KMS-11 (cell line): ENCODE measurements at regions not wholly inside any gene's neighbourhood (a gene's known extent, or its start where the extent isn't known, plus 50 kb on each side); places are given as distances from the start of the nearest gene placed in this dataset.

Source experiments
- H2AFZ ChIP-seq: fragments of 200-600 bp; sonication (generic); 2 replicates; pipeline ENCODE4 v1.6.1; 2016; ENCODE audit warnings: antibody characterized with exemption, mixed run types, low read depth
- H3K27ac ChIP-seq: fragments of 200-600 bp; sonication (generic); 2 replicates; pipeline ENCODE4 v1.6.1; 2016; ENCODE audit warnings: mild to moderate bottlenecking, mixed run types
- H3K27me3 ChIP-seq: fragments of 200-600 bp; sonication (generic); 2 replicates; pipeline ENCODE4 v1.6.1; 2017; ENCODE audit warnings: mild to moderate bottlenecking, low read depth, mixed run types, moderate library complexity; ENCODE audit not compliant: insufficient read depth
- H3K36me3 ChIP-seq: fragments of 200-600 bp; sonication (generic); 2 replicates; pipeline ENCODE4 v1.6.1; 2017; ENCODE audit warnings: mild to moderate bottlenecking, mixed run types; ENCODE audit not compliant: insufficient read depth
- H3K4me1 ChIP-seq: fragments of 200-600 bp; sonication (generic); 2 replicates; pipeline ENCODE4 v1.6.1; 2016; ENCODE audit warnings: mild to moderate bottlenecking, low read depth, mixed run types; ENCODE audit not compliant: poor library complexity, severe bottlenecking
- H3K4me2 ChIP-seq: fragments of 200-600 bp; sonication (generic); 2 replicates; pipeline ENCODE4 v1.7.0; 2016; ENCODE audit warnings: mild to moderate bottlenecking, mixed run types
- H3K4me3 ChIP-seq: fragments of 200-600 bp; sonication (generic); IDR thresholded peaks from 2 replicates; pipeline ENCODE4 v1.6.1; 2017; ENCODE audit warnings: low read depth, low read length, mixed read lengths; ENCODE audit not compliant: insufficient read depth
- H3K79me2 ChIP-seq: fragments of 200-600 bp; sonication (generic); 2 replicates; pipeline ENCODE4 v1.6.1; 2016; ENCODE audit warnings: low read depth, mixed run types; ENCODE audit not compliant: insufficient read depth
- H3K9ac ChIP-seq: fragments of 200-600 bp; sonication (generic); 2 replicates; pipeline ENCODE4 v1.6.1; 2016; ENCODE audit warnings: mild to moderate bottlenecking, mixed run types
- H4K20me1 ChIP-seq: fragments of 200-600 bp; sonication (generic); 2 replicates; pipeline ENCODE4 v1.6.1; 2016; ENCODE audit warnings: mild to moderate bottlenecking, mixed run types; ENCODE audit not compliant: insufficient read depth
- TF ChIP-seq, protein P1 (sequence below): fragments of 200-600 bp; sonication (generic); conservative IDR thresholded peaks from 2 replicates; pipeline ENCODE4 v1.6.1; 2017; ENCODE audit warnings: low read depth, mild to moderate bottlenecking, antibody characterized with exemption, low read length, moderate library complexity, mixed read lengths

DNA sequence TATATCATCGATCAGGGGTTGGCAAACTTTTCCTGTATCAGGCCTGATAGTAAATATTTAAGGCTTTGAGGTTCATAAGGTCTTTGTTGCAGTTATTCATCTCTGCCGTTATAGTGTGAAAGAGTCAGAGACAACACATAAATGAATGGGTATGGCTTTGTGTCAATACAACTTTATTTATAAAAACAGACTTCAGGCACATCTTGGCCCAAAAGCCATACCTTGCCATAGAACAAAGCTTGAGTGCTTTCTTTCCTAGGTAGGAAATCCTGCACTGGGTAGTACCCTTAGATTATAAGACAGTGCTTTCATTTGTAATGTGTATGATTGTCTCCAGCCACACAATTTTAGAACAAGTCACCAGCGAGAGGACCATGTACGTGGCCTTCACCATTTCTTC is 58.9 kb upstream of the MAGI1 start:
- no peak overlapping the region for H3K4me3 ChIP-seq
- H2AFZ ChIP-seq: no peak overlapping the region
- H3K27me3 ChIP-seq: no peaks in the 10 kb centered on the region
- no peak overlapping the region for H3K27ac ChIP-seq
- no peaks in the 10 kb centered on the region for H3K79me2 ChIP-seq
- H3K9ac ChIP-seq: no peak overlapping the region
- no peaks in the 10 kb centered on the region for H3K36me3 ChIP-seq
- H4K20me1 ChIP-seq: no peaks in the 10 kb centered on the region
- TF ChIP-seq, protein P1, sequence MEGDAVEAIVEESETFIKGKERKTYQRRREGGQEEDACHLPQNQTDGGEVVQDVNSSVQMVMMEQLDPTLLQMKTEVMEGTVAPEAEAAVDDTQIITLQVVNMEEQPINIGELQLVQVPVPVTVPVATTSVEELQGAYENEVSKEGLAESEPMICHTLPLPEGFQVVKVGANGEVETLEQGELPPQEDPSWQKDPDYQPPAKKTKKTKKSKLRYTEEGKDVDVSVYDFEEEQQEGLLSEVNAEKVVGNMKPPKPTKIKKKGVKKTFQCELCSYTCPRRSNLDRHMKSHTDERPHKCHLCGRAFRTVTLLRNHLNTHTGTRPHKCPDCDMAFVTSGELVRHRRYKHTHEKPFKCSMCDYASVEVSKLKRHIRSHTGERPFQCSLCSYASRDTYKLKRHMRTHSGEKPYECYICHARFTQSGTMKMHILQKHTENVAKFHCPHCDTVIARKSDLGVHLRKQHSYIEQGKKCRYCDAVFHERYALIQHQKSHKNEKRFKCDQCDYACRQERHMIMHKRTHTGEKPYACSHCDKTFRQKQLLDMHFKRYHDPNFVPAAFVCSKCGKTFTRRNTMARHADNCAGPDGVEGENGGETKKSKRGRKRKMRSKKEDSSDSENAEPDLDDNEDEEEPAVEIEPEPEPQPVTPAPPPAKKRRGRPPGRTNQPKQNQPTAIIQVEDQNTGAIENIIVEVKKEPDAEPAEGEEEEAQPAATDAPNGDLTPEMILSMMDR: no peak
- no peak overlapping the region for H3K4me2 ChIP-seq
- no peaks in the 10 kb centered on the region for H3K4me1 ChIP-seq

DNA sequence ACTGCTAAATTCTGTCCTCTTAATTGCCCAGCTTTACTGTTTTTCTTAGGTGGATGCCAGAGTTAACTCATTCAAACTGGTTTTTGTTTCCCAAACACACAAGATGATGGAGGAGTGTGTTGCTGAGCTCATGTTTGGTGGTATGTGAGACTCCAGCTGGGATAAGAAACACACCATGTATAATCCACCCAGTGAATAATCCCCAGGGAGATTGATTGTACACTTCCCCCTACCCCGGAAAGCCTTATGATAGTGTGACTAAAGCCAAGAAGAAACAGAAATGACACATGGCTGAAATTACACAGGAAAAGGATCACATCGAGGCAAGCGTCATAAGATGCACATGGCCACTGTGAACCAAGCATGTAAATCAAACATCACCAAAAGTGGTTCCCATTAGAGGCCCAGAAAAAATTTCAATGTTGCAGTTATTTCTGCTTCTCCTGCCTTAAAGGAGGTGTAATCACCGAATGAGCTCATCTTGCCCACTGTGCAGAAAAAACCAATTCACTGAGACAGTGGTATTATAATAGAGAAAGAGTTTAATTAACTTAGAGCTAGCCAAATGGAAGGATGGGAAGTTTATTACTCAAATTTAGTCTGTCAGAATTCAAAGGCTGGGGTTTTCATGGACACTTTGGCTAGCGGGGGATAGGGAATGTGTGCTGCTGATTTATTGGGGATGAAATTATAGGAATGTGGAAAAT is 56.7 kb upstream of the MAGI1 start:
- Histone ChIP-seq H3K4me1 (no peaks in the 10 kb centered on the region), H3K36me3 (no peaks in the 10 kb centered on the region), H3K27me3 (no peaks in the 10 kb centered on the region), H3K79me2 (no peaks in the 10 kb centered on the region), H4K20me1 (no peaks in the 10 kb centered on the region), H2AFZ (no peak overlapping the region), H3K9ac (no peak overlapping the region), H3K4me2 (no peak overlapping the region), H3K27ac (no peak overlapping the region), H3K4me3 (no peak overlapping the region)
- TF ChIP-seq, protein P1: no peak

DNA sequence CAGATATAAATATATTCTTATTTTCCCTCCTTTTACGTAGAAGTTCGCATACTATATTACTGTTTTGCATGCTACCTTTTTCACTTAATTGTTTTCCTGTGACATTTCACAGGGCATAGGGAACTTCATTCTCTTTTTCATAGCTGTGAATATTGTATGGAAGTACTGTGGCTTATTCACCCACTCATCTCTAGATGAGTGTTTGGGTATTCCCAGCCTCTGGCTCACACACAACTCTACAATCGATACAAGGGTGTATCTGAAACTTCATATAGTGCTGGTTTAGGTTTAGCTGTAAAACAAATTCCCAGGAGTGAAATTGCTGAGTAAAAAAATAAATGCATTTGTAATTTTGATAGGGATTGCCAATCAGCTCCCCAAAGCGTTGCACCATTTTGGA is 55.3 kb upstream of the MAGI1 start:
- Histone ChIP-seq H4K20me1 (no peaks in the 10 kb centered on the region), H3K36me3 (no peaks in the 10 kb centered on the region), H3K4me1 (no peaks in the 10 kb centered on the region), H3K79me2 (no peaks in the 10 kb centered on the region), H3K9ac (no peak overlapping the region), H3K27me3 (no peaks in the 10 kb centered on the region), H3K4me2 (no peak overlapping the region), H3K27ac (no peak overlapping the region), H3K4me3 (no peak overlapping the region), H2AFZ (no peak overlapping the region)
- TF ChIP-seq, protein P1: no peak

DNA sequence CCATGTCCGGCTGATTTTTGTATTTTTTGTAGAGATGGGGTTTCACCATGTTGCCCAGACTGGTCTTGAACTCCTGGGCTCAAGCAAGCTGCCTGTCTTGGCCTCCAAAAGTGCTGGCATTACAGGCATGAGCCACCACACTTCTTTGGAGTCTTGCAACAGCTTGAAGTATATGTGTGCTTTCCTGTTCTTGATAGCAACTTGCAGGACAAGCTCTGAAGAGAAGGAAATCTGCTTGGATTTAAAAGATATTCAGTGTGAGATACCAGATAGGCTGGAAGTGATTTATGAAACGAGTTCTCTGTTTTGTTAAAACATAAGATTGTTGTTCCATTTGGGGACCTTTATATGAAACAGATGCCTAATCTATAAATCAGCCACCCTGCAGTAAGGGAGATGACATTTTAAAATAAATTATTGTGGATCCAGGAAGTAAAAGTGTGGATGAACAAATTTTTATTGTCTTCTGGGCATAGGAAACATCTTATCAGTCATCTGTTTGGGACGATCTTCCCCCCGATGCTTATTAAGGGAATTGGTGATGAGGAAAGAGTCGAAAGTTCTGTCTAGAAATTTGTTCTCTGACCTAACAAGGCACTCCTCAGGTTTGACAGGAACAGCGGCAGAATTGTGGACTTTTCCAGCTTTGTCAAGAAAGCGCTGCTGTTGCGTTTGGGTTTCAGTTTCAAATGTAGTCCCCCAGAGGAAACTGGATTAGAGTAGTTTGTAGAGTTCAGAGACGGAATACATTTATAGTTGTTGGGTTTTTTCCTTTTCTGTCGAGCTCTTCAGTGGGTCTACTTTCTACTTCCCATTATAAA is 53.7 kb upstream of the MAGI1 start:
- Histone ChIP-seq H3K4me1 (no peaks in the 10 kb centered on the region), H3K4me3 (no peak overlapping the region), H3K27me3 (no peaks in the 10 kb centered on the region), H2AFZ (no peak overlapping the region), H3K27ac (no peak overlapping the region), H4K20me1 (no peaks in the 10 kb centered on the region), H3K79me2 (no peaks in the 10 kb centered on the region), H3K36me3 (no peaks in the 10 kb centered on the region), H3K9ac (no peak overlapping the region), H3K4me2 (no peak overlapping the region)
- TF ChIP-seq, protein P1: no peak
